Left cardiac atrium (tissue), 4 donors: ENCODE measurements at regions not wholly inside any gene's neighbourhood (a gene's known extent, or its start where the extent isn't known, plus 50 kb on each side); places are given as distances from the start of the nearest gene placed in this dataset.

Experiments
- ATAC-seq, 2 donors: fragments of 200-7000 bp; cut with Tn5 transposase; one replicate each; pipeline ENCODE4 v1.9.1; 2020; ENCODE audit warnings: mild to moderate bottlenecking in 2 of 2, moderate library complexity in 2 of 2
- DNase-seq: peaks from one replicate; pipeline ENCODE4 v3.0.0-alpha.2; 2020
- intact Hi-C, 2 donors: fragments of 100-400 bp; cut with DNase I; formaldehyde crosslinking; loops; one replicate each; pipeline versions ENCODE4 v1.14.1 to v1.15.1; 2022 to 2023
- donor health status: DM: no; HTN: yes; CAD: no.
- donor health status: DM: no; HTN: yes; CAD: no; lungs with severe emphysema.
- donor health status: DM: yes; HTN: yes; CAD: no.
- donor health status: Dilated cardiomyopathy.

DNA sequence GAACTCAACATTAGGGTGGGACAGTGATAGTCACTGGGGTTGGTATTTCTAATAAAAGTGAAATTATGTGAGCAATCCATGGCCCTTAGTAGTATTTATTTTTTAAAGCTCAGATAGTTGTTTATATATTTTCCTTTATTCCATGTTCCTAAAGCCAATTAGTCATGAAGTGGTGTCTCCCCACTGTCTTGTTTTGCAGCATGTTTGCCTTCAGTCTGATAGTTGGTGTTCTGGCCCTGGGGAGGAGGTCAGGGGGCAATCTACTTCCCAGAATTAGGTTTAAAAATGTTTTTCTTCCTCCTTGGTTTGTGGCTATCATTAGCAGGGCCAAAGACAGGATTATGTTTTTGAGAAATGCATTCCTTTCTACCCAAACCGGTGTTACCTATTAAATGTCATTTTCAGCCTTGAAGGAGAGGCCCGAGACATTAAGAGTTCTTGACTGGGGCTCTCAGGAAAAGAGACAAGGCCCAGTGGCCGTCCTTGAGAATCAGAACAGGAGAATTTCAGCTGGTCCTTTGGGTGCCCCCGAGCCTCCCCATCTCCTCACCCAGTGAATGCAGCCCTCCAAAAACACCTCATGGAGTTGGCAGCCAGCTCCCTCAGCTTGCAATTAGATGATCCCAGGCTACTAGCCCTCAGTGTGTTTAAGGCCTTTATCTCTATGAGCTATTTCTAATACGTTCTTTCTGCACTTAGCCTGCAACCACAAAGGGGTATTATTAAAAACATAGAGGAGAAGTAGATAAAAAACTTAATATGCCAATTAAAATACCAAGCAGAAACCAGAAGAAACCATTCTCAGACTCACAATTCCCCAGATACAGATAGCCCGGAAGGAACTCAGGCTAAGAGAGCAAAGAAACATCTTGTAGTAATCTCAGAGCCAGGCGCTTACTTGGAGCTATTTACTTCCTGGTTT, 71.3 kb upstream of the NGF start:
- intact Hi-C loops, result no loop called here
- DNase-seq, result peak; percentile 24

DNA sequence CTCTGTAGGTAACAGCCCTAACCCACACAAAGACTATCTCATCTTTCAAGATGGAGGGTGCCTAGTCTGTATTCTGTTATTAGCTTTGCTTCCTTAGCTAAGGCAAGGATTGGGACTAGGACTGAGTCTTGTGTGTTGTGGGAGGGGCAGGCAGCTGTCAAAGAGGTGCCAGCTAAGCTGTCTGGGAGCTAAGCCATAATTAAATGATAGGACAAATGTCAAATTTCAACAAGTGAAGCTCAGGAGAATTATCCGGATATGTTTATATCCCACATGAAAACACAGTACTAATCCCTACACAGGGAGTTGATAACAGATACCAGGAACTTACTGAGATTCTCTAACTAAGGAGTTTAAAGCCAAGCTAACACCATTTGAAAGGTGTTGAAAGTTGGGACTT, 70.5 kb upstream of the NGF start:
- DNase-seq, result peak; percentile 44

More for the DNA sequence above, 71.3 kb upstream of the NGF start:
- peak; percentile 49 to 67 for ATAC-seq

DNA sequence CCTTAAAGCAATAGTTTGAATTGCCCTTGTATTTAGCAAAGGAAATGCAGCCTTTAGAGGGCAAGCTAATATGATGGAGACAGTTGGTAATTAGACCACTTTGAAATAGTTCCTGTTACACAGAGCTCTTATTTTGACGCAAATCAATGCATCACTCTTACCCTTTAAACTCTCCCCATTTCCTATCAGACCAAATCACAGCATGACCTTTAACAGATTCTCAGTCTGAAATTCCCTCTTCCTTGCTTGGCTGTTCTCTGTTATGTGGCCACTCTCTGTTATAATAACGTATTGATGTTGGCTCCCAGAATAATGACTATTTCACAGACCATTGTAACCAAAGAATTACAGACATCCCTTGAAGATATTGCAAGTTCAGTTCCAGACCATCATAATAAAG, 66.9 kb upstream of the NGF start:
- DNase-seq (no peak), ATAC-seq (no peak)
- intact Hi-C loops, result no loop called here

More for the DNA sequence above, 70.5 kb upstream of the NGF start:
- intact Hi-C loops, result no loop called here
- ATAC-seq, result peak; percentile 80 to 88

DNA sequence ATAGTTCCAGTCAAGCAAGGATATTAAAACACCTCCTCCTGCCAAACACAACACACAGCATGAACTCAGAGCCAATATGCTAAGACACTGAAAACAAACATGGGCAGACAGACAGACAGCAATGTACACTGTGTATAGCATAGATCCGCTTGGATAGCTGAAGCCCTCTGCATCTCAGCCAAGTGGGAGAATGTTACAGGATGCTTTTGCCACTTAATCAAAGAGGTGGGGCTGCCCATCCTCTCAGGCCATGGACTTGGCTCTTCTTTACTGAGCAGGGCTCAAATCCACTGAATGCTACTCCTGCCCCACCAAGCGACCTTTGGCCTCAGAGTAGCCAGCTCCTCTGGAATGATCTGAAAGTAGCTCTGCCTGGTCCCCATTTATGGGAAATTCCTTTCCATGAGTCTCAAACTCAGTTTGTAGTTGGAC, 64.7 kb upstream of the NGF start:
- ATAC-seq, result peak in 1 of 2 donors; percentile 54
- intact Hi-C loops, result no loop called here
- DNase-seq, result peak; percentile 36

DNA sequence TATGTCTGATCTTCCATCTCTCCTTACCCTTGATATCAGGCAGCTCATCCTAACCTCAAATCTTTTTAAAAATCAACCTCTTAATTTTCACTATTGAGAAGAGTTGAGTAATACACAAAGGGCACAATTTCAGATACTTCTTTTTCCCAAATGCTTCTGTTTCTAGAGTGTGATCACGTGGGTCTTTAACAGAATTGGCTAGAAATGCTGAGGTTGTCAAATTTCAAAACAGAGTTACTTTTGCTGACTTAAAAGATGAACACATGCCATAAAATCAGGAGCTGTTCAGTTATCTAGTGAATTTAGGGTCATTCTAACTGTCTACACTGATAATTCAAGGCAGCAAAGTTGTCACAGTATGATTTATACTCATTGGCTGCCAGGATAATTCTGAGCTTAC, 63.6 kb upstream of the NGF start:
- DNase-seq (no peak), ATAC-seq (no peak)
- intact Hi-C loops, result no loop called here

DNA sequence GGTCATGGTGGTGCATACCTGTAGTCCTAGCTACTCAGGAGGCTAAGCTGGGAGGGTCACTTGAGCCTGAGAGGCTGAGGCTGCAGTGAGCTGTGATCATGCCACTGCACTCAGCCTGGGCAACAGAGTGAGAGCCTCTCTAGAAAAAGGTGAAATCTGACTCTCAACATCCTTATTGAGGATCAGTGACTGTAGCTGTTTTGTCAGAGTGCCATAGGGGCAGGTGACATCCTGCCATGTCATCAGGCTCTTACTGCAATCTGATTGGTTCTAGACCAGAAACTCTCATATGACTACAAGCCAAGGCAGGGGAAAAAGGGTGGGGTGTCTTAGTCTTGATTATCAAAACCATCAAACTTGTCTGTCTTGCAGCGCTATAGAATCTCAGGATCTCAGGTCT, 62.8 kb upstream of the NGF start:
- ATAC-seq (no peak), DNase-seq (no peak)
- intact Hi-C loops, result no loop called here

DNA sequence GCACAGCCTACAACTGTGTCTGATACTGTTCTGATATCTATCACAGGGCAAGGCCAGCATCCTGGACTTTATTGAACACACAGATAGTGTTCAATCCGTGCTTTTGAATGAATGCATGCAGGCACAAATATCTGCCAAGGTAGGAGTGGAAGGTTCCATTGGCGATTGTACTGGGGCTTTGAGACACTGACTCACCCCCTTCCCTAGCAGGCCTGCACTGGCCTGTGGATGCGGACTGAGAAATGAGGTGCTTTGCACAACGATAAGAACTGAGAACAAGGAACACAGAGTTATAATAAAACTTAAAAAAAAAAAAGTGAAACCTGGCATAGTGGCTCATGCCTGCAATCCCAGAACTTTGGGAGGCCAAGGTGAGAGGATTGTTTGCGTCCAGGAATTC, 62.4 kb upstream of the NGF start:
- DNase-seq, result no peak

DNA sequence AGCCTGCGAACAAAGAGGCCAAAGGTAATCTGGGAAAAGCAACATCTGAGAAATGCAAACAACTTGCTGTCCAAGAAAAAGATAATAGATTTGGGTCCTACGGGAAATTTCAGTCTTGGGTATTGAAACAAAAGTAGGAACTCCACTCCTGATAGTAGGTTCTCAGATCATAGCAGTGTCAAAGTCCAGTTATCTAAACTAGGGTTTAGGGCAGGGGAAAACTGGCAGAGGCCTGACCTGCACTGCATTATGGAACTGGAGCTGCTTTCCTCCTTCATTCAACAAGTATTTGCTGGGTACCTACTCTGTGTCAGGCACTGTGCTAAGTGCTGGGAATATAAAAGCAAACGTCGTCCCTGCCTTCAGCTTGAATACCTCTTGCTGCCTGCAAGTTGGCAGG, 60.7 kb upstream of the NGF start:
- ATAC-seq (no peak), DNase-seq (no peak)
- intact Hi-C loops, result no loop called here

More for the DNA sequence above, 62.4 kb upstream of the NGF start:
- intact Hi-C loops, result no loop called here
- no peak for ATAC-seq
